ENCODE measurements at regions not wholly inside any gene's neighbourhood (a gene's known extent, or its start where the extent isn't known, plus 50 kb on each side); places are given as distances from the start of the nearest gene placed in this dataset.
"Not testable (repeated sequence)": the region's sequence is repeated elsewhere in the genome, so short reads cannot be mapped to it uniquely, and the experiment has no call there.

DNA sequence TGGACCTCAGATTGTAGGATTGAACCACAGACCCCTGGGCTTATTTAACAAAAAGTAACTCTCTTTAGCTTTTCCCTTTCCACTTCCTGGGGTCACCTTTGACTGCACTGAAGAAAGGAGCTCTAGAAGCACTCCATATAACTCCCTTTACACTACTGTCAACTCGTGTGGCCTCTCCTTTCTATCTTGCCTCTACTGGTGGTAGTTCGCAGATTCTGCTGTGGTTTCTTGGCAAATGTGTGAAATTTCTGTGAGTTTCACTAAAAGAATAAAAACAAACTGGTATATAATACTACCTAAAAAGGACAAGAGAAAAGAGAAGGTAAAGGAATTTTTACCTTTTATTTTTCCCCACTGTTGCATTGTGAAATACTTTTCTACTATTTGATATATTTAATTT, 1298.1 kb downstream of the PCDH9 start:
- Histone ChIP-seq H3K36me3 (no peaks in the 10 kb centered on the region), H3K4me3 (no peak overlapping the region), H3K9me3 (no peaks in the 10 kb centered on the region), H3K4me1 (ENCODE audit: insufficient read depth) (no peaks in the 10 kb centered on the region), H3K27me3 (no peaks in the 10 kb centered on the region), H3K27ac (no peak overlapping the region)
- TF ChIP-seq POLR2A (IDR thresholded peaks at IDR 0.05) (no peak), EP300 (IDR thresholded peaks at IDR 0.05) (no peak)
- TF ChIP-seq, protein P1, sequence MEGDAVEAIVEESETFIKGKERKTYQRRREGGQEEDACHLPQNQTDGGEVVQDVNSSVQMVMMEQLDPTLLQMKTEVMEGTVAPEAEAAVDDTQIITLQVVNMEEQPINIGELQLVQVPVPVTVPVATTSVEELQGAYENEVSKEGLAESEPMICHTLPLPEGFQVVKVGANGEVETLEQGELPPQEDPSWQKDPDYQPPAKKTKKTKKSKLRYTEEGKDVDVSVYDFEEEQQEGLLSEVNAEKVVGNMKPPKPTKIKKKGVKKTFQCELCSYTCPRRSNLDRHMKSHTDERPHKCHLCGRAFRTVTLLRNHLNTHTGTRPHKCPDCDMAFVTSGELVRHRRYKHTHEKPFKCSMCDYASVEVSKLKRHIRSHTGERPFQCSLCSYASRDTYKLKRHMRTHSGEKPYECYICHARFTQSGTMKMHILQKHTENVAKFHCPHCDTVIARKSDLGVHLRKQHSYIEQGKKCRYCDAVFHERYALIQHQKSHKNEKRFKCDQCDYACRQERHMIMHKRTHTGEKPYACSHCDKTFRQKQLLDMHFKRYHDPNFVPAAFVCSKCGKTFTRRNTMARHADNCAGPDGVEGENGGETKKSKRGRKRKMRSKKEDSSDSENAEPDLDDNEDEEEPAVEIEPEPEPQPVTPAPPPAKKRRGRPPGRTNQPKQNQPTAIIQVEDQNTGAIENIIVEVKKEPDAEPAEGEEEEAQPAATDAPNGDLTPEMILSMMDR (IDR thresholded peaks at IDR 0.05): no peak
- intact Hi-C loops (cut with DNase I): no loop called here
- 76 to 81% (median 81%) methylated on average over 2 of the region's 2 CpGs for WGBS, 3 donors
- no peak for DNase-seq

DNA sequence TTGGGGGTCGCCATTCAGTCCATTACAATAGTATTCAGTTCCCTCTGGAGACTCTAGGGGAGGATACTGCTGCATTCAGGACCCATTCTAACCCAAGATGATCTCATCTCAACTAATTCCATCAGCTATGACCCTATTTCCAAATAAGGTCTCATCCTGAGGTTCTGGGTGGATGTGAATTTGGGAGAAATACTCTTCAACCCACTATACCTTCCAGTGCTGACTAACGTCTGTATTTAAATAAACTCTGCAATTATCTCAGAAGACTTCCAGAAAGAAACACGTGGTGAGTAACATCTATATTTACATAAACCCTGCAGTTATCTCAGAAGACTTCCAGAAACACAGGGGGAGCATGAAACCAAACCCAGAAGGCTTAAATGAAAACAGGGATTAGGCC, 1300.7 kb downstream of the PCDH9 start:
- DNase-seq: no peak
- intact Hi-C loops (cut with DNase I): no loop called here
- Histone ChIP-seq H3K4me3 (no peak overlapping the region), H3K9me3 (no peaks in the 10 kb centered on the region), H3K27ac (no peak overlapping the region), H3K27me3 (no peaks in the 10 kb centered on the region), H3K4me1 (ENCODE audit: insufficient read depth) (no peaks in the 10 kb centered on the region), H3K36me3 (no peaks in the 10 kb centered on the region)
- no peak for TF ChIP-seq EP300 (IDR thresholded peaks at IDR 0.05)
- no peak for TF ChIP-seq POLR2A (IDR thresholded peaks at IDR 0.05)
- TF ChIP-seq, protein P1 (IDR thresholded peaks at IDR 0.05): no peak
- 54 to 80% (median 54%) methylated on average over 3 of the region's 3 CpGs for WGBS, 3 donors

DNA sequence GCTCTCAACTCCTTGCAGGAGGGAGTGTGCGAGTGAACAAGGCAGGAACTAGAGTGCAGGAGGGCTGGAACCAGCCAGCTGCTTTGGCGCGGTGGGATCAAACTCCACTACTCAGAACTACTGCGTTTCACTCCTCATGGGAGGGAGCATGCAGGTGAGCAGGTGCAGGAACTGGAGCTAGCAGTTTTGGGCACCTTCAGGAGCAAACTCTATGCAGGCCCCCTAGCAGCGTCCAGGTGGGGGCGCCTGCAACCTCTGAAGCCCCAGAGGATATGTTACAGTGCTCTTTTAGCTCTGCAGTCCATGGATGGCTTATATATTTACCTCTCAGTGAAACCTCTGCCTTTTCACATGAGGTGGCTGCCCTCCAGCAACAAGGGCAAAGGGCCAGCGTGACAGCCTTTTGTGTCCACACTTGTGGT, 1303.4 kb downstream of the PCDH9 start:
- no peaks in the 10 kb centered on the region for H3K4me1 ChIP-seq (ENCODE audit: insufficient read depth)
- TF ChIP-seq, protein P1 (IDR thresholded peaks at IDR 0.05): no peak
- TF ChIP-seq EP300 (IDR thresholded peaks at IDR 0.05): no peak
- no peaks in the 10 kb centered on the region for H3K36me3 ChIP-seq
- intact Hi-C loops (cut with DNase I): no loop called here
- DNase-seq: peak in 1 of 5 donors; percentile 31
- no peaks in the 10 kb centered on the region for H3K9me3 ChIP-seq
- no peak overlapping the region for H3K27ac ChIP-seq
- WGBS, 3 donors: 36 to 46% (median 37%) methylated on average over 7 of the region's 7 CpGs
- no peaks in the 10 kb centered on the region for H3K27me3 ChIP-seq
- H3K4me3 ChIP-seq: no peak overlapping the region

DNA sequence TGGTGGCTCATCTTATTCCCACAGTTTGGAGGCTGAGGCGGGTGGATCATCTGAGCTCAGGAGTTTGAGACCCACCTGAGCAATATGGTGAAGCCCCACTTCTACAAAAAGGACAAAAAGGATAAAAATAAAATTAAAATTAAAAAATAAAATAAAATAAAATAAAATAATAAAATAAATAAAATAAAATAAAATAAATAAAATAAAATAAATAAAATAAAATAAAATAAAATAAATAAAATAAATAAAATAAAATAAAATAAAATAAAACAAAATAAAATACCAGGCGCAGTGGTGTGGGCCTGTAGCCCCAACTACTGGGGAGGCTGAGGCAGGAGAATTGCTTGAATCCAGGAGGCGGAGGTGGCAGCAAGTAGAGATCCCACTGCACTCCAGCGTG, 1307.3 kb downstream of the PCDH9 start:
- H3K27me3 ChIP-seq; H3K4me1 ChIP-seq (ENCODE audit: insufficient read depth); intact Hi-C loops (cut with DNase I); H3K36me3 ChIP-seq; H3K27ac ChIP-seq; H3K4me3 ChIP-seq; H3K9me3 ChIP-seq; DNase-seq: not testable (repeated sequence)
- WGBS, 3 donors: 93 to 95% (median 94%) methylated on average over 4 of the region's 4 CpGs

DNA sequence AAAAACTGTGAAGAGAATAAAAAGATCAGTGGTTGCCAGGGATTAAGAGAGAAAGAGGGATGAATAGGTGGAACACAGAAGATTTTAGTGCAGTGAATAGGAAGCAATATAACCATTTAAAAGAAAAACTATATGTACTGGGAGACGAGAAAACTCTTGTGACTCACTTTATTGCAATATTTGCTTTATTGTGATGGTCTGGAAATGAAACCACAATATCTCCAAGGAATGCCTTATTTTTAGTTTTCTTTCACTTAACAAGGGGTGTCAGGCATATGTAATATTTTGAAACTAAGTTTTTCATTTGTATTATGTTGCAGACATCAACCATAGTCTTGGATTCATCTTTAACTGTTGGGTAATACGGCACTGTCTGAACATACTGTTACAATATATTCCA, 1308.2 kb downstream of the PCDH9 start:
- no peak overlapping the region for H3K4me3 ChIP-seq
- intact Hi-C loops (cut with DNase I): no loop called here
- no peaks in the 10 kb centered on the region for H3K36me3 ChIP-seq
- DNase-seq: no peak
- no peak overlapping the region for H3K27ac ChIP-seq
- H3K9me3 ChIP-seq: no peaks in the 10 kb centered on the region
- TF ChIP-seq POLR2A (IDR thresholded peaks at IDR 0.05): no peak
- TF ChIP-seq EP300 (IDR thresholded peaks at IDR 0.05): no peak
- TF ChIP-seq, protein P1 (IDR thresholded peaks at IDR 0.05): no peak
- H3K4me1 ChIP-seq (ENCODE audit: insufficient read depth): no peaks in the 10 kb centered on the region
- no peaks in the 10 kb centered on the region for H3K27me3 ChIP-seq
- 87 to 95% (median 90%) methylated on average over 2 of the region's 2 CpGs for WGBS, 3 donors

Data from ovary (tissue), 7 donors.